ENCODE measurements at regions not wholly inside any gene's neighbourhood (a gene's known extent, or its start where the extent isn't known, plus 50 kb on each side); places are given as distances from the start of the nearest gene placed in this dataset.
"Not testable (repeated sequence)": the region's sequence is repeated elsewhere in the genome, so short reads cannot be mapped to it uniquely, and the experiment has no call there.

DNA sequence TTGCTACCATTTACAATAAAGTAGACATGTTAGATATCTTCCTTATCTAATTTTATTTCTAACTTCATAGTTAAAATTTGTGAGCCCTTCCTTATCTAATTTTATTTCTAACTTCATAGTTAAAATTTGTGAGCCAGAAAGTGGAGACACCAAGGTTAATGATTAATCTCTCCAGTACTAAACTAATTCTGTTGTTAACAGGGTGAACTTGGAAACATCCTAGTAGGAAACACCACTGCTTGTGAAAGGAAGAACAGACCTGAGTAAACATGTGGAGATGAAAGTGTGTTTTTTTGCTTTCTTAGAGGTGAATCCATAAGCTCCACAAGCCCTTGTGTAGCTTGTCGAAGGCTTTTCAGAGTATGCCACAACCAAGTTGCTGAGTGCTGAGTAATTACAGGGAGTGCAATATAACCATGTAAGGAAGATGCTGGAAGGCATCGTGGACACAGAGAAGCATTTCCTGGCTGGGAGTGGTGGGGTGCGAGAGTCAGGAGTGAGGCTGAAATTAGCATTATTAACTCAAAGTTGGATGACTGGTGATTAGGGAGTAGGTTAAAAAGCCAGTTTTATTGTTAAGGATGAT lies 118.6 kb upstream of the NEIL3 start:
- POLR2A ChIA-PET: no interaction called here
- H3K36me3 Mint-ChIP-seq (ENCODE audit: low read depth): no peaks in the 10 kb centered on the region

DNA sequence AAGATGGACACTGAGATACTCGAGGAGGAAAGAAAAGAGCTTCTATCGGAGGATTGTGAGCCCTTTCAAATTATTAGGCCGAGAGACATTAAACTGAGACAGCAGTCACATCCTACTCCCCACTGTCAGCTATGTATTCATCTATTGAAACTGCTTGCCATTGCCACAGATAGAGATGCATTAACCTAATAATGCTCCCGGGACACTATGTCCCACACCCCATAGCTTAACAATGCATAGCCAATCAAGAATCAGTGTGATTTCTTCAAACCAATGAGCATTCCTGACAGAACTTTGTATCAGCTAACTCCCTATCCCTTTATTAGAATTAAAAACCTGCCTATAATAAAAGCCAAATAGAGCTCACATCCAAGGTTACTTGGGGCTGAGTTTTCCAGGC lies 118.1 kb upstream of the NEIL3 start:
- ATAC-seq (ENCODE audit: low read depth) (no peak), DNase-seq (no peak)
- Mint-ChIP-seq H3K36me3 (ENCODE audit: low read depth) (no peaks in the 10 kb centered on the region), H3K4me3 (no peak overlapping the region), H3K27ac (no peak overlapping the region), H3K9me3 (no peaks in the 10 kb centered on the region), H3K4me1 (no peaks in the 10 kb centered on the region), H3K27me3 (no peaks in the 10 kb centered on the region)
- intact Hi-C loops (cut with micrococcal nuclease): no loop called here
- CTCF ChIA-PET: no interaction called here
- POLR2A ChIA-PET: no interaction called here
- TF ChIP-seq, protein P1, sequence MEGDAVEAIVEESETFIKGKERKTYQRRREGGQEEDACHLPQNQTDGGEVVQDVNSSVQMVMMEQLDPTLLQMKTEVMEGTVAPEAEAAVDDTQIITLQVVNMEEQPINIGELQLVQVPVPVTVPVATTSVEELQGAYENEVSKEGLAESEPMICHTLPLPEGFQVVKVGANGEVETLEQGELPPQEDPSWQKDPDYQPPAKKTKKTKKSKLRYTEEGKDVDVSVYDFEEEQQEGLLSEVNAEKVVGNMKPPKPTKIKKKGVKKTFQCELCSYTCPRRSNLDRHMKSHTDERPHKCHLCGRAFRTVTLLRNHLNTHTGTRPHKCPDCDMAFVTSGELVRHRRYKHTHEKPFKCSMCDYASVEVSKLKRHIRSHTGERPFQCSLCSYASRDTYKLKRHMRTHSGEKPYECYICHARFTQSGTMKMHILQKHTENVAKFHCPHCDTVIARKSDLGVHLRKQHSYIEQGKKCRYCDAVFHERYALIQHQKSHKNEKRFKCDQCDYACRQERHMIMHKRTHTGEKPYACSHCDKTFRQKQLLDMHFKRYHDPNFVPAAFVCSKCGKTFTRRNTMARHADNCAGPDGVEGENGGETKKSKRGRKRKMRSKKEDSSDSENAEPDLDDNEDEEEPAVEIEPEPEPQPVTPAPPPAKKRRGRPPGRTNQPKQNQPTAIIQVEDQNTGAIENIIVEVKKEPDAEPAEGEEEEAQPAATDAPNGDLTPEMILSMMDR (IDR thresholded peaks at IDR 0.05): no peak

More for the DNA sequence above, 118.6 kb upstream of the NEIL3 start:
- no peaks in the 10 kb centered on the region for H3K27me3 Mint-ChIP-seq
- TF ChIP-seq, protein P1 (IDR thresholded peaks at IDR 0.05): no peak
- H3K4me3 Mint-ChIP-seq: no peak overlapping the region
- H3K4me1 Mint-ChIP-seq: no peaks in the 10 kb centered on the region
- ATAC-seq (ENCODE audit: low read depth) (no peak), DNase-seq (no peak)
- no peak overlapping the region for H3K27ac Mint-ChIP-seq
- intact Hi-C loops (cut with micrococcal nuclease): no loop called here
- CTCF ChIA-PET: no interaction called here
- H3K9me3 Mint-ChIP-seq: no peaks in the 10 kb centered on the region

DNA sequence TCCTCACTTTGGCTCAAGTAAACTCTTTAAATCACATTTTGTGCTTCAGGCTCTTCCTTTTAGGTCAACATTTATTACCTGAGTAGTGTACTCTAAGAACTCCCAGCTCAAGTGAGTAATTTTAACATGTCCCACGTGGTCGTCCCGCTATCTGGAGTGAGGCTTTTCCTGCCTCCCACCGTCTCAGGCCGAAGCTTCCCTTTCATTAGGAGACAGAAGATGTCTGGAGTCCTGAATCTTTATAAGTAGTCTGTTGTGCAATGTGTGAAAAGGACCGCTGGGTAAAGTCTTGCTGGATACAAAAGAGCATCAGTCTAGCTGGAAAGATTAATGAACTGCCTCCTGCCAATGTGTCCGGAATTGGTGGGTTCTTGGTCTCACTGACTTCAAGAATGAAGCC lies 117.7 kb upstream of the NEIL3 start:
- Mint-ChIP-seq H3K27ac (no peak overlapping the region), H3K4me3 (no peak overlapping the region), H3K27me3 (no peaks in the 10 kb centered on the region), H3K9me3 (peaks cover 2% of the 10 kb centered on the region), H3K36me3 (ENCODE audit: low read depth) (no peaks in the 10 kb centered on the region), H3K4me1 (no peaks in the 10 kb centered on the region)
- no peak for ATAC-seq (ENCODE audit: low read depth)
- CTCF ChIA-PET: no interaction called here
- TF ChIP-seq, protein P1 (IDR thresholded peaks at IDR 0.05): no peak
- POLR2A ChIA-PET: no interaction called here
- intact Hi-C loops (cut with micrococcal nuclease): no loop called here
- no peak for DNase-seq

DNA sequence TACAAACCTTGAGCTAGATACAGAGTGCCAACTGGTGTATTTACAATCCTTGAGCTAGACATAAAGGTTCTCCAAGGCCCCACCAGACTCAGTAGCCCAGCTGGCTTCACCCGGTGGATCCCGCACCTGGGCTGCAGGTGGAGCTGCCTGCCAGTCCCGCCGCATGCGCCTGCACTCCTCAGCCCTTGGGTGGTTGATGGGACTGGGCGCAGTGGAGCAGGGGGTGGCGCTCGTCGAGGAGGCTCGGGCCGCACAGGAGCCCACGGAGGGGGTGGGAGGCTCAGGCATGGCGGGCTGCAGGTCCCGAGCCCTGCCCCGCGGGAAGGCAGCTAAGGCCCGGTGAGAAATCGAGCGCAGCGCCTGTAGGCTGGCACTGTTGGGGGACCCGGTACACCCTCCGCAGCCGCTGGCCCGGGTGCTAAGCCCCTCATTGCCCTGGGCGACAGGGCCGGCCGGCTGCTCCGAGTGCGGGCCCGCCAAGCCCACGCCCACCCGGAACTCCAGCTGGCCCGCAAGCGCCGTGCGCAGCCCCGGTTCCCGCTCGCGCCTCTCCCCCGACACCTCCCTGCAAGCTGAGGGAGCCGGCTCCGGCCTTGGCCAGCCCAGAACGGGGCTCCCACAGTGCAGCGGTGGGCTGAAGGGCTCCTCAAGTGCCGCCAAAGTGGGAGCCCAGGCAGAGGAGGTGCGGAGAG lies 116.5 kb upstream of the NEIL3 start:
- POLR2A ChIA-PET; H3K27ac Mint-ChIP-seq; H3K27me3 Mint-ChIP-seq; H3K9me3 Mint-ChIP-seq; DNase-seq; H3K4me3 Mint-ChIP-seq; H3K36me3 Mint-ChIP-seq (ENCODE audit: low read depth); CTCF ChIA-PET; intact Hi-C loops (cut with micrococcal nuclease); H3K4me1 Mint-ChIP-seq; ATAC-seq (ENCODE audit: low read depth): not testable (repeated sequence)

DNA sequence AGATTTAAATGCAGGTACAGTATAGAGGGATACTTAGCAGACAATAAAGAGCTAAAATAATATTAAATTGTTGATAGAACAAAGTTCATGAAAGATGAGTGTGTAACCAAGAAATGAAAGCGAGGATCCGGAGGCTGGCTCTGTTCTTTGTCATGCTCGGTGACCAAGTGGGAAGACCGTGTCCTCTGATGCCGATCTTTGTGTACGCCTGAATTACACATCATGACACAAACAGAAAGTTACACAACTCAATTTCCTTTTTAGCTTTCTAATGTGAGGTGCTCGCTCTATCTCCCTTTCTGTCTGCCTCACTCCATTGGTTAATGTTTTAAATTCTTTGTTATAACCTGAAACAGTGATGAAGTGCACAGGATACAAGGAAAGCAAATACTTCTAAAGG lies 114.8 kb upstream of the NEIL3 start:
- Mint-ChIP-seq H3K4me1 (no peaks in the 10 kb centered on the region), H3K4me3 (no peak overlapping the region), H3K27me3 (no peaks in the 10 kb centered on the region), H3K27ac (no peak overlapping the region), H3K36me3 (ENCODE audit: low read depth) (no peaks in the 10 kb centered on the region), H3K9me3 (peaks cover 5% of the 10 kb centered on the region)
- POLR2A ChIA-PET: no interaction called here
- DNase-seq (no peak), ATAC-seq (ENCODE audit: low read depth) (no peak)
- CTCF ChIA-PET: no interaction called here
- intact Hi-C loops (cut with micrococcal nuclease): no loop called here
- TF ChIP-seq, protein P1 (IDR thresholded peaks at IDR 0.05): no peak

DNA sequence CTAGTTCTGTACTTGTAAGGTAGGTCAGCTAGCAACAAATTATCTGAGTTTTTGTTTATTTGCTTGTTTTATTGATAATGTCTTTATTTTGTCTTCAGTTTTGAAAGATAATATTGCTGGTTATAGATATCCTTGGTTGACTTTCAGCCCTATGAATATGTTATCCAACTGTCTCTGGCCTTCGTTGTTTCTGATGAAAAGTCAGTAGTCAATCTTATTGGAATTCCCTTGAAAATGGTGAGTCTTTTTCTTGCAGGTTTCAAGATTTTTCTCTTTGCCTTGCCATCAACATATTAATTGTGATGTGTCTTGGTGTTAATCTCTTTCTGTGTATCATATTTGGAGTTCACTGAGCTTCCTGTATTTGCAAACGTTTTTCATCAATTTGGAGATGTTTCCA lies 113.1 kb upstream of the NEIL3 start:
- TF ChIP-seq, protein P1 (IDR thresholded peaks at IDR 0.05): no peak
- Mint-ChIP-seq H3K4me1 (no peaks in the 10 kb centered on the region), H3K27ac (no peak overlapping the region), H3K9me3 (peaks cover 5% of the 10 kb centered on the region), H3K36me3 (ENCODE audit: low read depth) (no peaks in the 10 kb centered on the region), H3K27me3 (no peaks in the 10 kb centered on the region), H3K4me3 (no peak overlapping the region)
- CTCF ChIA-PET: no interaction called here
- intact Hi-C loops (cut with micrococcal nuclease): no loop called here
- POLR2A ChIA-PET: no interaction called here
- no peak for ATAC-seq (ENCODE audit: low read depth)
- DNase-seq: no peak
